ENCODE measurements at regions not wholly inside any gene's neighbourhood (a gene's known extent, or its start where the extent isn't known, plus 50 kb on each side); places are given as distances from the start of the nearest gene placed in this dataset.

- H3K4me1 ChIP-seq: no peaks in the 10 kb centered on the region
- intact Hi-C loops (cut with DNase I): no loop called here
- no peak overlapping the region for H3K4me3 ChIP-seq
- H3K27ac ChIP-seq: no peak overlapping the region
- no peak for TF ChIP-seq CTCF (IDR thresholded peaks at IDR 0.05)
- ATAC-seq (no peak), DNase-seq (no peak)
- H3K36me3 ChIP-seq: no peaks in the 10 kb centered on the region
- H3K9me3 ChIP-seq: no peaks in the 10 kb centered on the region
- no peaks in the 10 kb centered on the region for H3K27me3 ChIP-seq
Observed at GRCh38 chr7:9082203-9082602, 648.8 kb downstream of the NXPH1 start.

GRCh38 chr7:9083837-9084236 lies 650.4 kb downstream of the NXPH1 start:
- H3K4me3 ChIP-seq: no peak overlapping the region
- TF ChIP-seq CTCF (IDR thresholded peaks at IDR 0.05): no peak
- no peaks in the 10 kb centered on the region for H3K4me1 ChIP-seq
- intact Hi-C loops (cut with DNase I): no loop called here
- H3K36me3 ChIP-seq: no peaks in the 10 kb centered on the region
- H3K9me3 ChIP-seq: no peaks in the 10 kb centered on the region
- H3K27ac ChIP-seq: no peak overlapping the region
- no peak for ATAC-seq
- DNase-seq: no peak
- H3K27me3 ChIP-seq: no peaks in the 10 kb centered on the region

DNA sequence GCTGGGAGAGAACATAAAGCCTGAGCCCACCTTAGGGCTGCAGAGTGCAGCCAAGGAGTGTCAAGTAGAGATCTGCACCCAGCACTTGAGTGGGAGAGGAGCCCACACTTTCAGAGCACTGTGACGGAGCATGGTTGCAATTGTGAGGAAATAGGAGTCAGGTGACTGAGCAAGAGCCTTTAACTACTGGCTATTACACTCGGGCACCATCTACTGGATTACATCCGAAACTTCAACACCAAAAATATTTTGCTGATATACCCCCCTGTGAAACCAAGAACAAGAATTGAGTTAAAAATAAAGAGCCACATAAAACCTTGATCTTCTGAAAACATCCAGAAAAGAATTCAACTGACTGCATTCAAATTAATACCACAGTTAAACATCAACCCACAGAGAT lies 657.9 kb downstream of the NXPH1 start:
- H3K4me3 ChIP-seq: no peak overlapping the region
- DNase-seq (no peak), ATAC-seq (no peak)

DNA sequence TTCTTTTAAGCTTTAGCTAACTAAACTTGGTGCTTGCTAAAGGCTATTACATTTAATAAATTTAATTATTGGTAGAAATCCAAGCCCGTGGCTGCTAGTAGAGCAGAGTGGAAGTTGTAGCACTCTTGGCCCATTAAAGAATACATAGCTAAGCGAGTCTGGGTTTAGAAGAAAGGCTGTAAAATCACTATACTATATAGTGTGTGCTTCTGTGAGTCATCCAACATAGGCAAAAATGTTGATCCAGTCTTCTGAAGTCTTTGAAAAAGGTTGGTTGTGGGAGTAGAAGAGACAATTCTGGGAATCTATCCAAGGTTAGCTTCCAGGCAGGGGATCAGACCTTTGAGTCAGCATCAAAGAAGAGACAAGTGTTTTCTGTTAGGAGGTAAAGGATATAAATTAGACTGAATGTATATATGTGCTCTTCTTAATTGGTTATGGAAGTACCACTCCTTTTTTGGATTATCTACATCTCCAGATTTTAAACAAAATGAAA lies 664.2 kb downstream of the NXPH1 start:
- intact Hi-C loops (cut with DNase I): no loop called here
- H3K27me3 ChIP-seq: no peaks in the 10 kb centered on the region
- no peak overlapping the region for H3K27ac ChIP-seq
- DNase-seq: no peak
- no peaks in the 10 kb centered on the region for H3K36me3 ChIP-seq
- no peaks in the 10 kb centered on the region for H3K9me3 ChIP-seq
- H3K4me1 ChIP-seq: no peaks in the 10 kb centered on the region
- no peak for ATAC-seq
- no peak for TF ChIP-seq CTCF (IDR thresholded peaks at IDR 0.05)
- no peak overlapping the region for H3K4me3 ChIP-seq

More for the DNA sequence above, 657.9 kb downstream of the NXPH1 start:
- no peaks in the 10 kb centered on the region for H3K36me3 ChIP-seq
- H3K27ac ChIP-seq: no peak overlapping the region
- no peaks in the 10 kb centered on the region for H3K9me3 ChIP-seq
- H3K4me1 ChIP-seq: no peaks in the 10 kb centered on the region
- TF ChIP-seq CTCF (IDR thresholded peaks at IDR 0.05): no peak
- H3K27me3 ChIP-seq: no peaks in the 10 kb centered on the region
- intact Hi-C loops (cut with DNase I): no loop called here

DNA sequence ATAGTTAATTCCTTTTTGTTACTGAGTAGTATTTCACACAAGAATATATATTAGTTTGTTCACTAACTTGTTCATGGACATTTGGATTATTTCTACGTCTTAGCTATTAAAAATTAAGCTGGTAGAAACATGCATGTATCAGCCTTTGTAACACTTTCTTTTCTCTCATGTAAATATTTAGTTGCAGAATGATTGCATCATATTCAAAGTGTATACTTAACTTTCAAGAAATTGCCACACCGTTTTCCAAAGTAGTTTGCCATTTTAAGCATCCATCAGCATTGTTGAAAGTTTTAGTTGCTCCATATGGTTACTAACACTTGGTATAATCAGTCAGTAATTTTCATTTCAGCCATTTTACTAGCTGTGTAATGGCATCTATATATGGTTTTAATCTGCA lies 666.9 kb downstream of the NXPH1 start:
- no peaks in the 10 kb centered on the region for H3K4me1 ChIP-seq
- DNase-seq: no peak
- H3K27ac ChIP-seq: no peak overlapping the region
- no peaks in the 10 kb centered on the region for H3K27me3 ChIP-seq
- no peaks in the 10 kb centered on the region for H3K9me3 ChIP-seq
- H3K36me3 ChIP-seq: no peaks in the 10 kb centered on the region
- no peak for TF ChIP-seq CTCF (IDR thresholded peaks at IDR 0.05)
- H3K4me3 ChIP-seq: no peak overlapping the region
- intact Hi-C loops (cut with DNase I): no loop called here
- ATAC-seq: no peak

DNA sequence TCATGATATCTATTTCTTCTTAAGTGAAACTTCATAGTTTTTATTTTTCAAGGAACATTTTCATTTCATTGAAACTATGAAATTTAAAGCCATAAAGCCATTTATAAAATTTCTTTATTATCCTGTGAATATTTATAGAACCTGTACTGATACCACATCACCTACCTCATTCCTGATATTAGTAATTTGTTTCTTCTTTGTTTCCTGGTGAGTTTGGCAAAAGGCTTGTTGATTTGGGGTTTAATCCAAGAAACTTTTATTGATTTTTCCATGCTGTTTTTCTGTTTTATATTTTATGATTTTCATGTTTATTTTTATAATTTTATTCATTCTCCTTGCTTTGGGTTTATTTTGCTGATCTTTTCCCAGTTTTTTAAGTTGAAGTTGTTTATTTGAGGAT lies 669.4 kb downstream of the NXPH1 start:
- DNase-seq: no peak
- no peak overlapping the region for H3K27ac ChIP-seq
- H3K4me3 ChIP-seq: no peak overlapping the region
- no peak for ATAC-seq
- intact Hi-C loops (cut with DNase I): no loop called here
- H3K4me1 ChIP-seq: no peaks in the 10 kb centered on the region
- TF ChIP-seq CTCF (IDR thresholded peaks at IDR 0.05): no peak
- no peaks in the 10 kb centered on the region for H3K36me3 ChIP-seq
- no peaks in the 10 kb centered on the region for H3K9me3 ChIP-seq
- no peaks in the 10 kb centered on the region for H3K27me3 ChIP-seq

Measured in upper lobe of right lung (tissue), 1 donor.